ENCODE measurements at regions not wholly inside any gene's neighbourhood (a gene's known extent, or its start where the extent isn't known, plus 50 kb on each side); places are given as distances from the start of the nearest gene placed in this dataset.

DNA sequence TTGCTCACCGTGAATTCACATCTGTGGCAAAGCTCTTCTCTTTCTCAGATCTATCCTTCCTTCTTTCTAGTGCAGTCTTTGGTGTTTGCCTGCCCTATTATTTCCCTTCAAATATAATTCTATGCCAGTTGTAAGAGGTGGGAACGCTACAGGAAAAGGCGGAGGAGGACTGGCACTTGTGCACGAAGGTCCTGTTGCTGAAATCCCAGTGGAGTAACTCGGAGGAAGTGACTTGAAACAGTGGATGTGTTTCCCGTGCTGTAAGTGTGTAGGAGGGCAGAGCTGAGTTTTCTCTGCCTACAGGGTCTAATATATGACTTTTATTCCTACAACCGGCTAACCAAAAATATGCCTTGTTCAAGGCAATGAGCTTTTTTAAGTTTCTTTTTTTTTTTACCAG is 754.8 kb downstream of the QKI start:
- Histone ChIP-seq H3K27me3 (ENCODE audit: insufficient read depth, low read length) (no peaks in the 10 kb centered on the region), H4K91ac (ENCODE audit: insufficient read length, low read depth, low read length) (no peak overlapping the region), H2BK15ac (ENCODE audit: low read depth, low read length) (no peak overlapping the region), H3T11ph (ENCODE audit: low read length) (no peak overlapping the region), H2BK12ac (ENCODE audit: insufficient read length, low read depth, low read length) (no peak overlapping the region), H4K8ac (replicated peaks; ENCODE audit: insufficient read length, low read depth, low read length) (no peak overlapping the region), H3K4me1 (ENCODE audit: insufficient read depth, low read length) (peaks cover 2% of the 10 kb centered on the region; the same call in 1 of the 2 replicates), H3K23me2 (ENCODE audit: insufficient read length, low read depth, low read length, poor library complexity, severe bottlenecking) (no peaks in the 10 kb centered on the region), H2AFZ (ENCODE audit: low read length) (no peak overlapping the region), H2AK5ac (ENCODE audit: insufficient read length, low read length) (no peak overlapping the region), H3K23ac (ENCODE audit: insufficient read length, low read depth, low read length) (no peak overlapping the region), H3K4me2 (ENCODE audit: insufficient read depth, insufficient read length, low read length) (no peak overlapping the region), H3K79me2 (ENCODE audit: insufficient read depth, low read length) (no peaks in the 10 kb centered on the region), H3K79me1 (ENCODE audit: insufficient read depth, low read depth, low read length, poor library complexity, severe bottlenecking) (no peaks in the 10 kb centered on the region), H3K4ac (ENCODE audit: low read depth, low read length) (no peak overlapping the region), H3K18ac (ENCODE audit: insufficient read length, low read depth, low read length) (no peak overlapping the region), H4K5ac (ENCODE audit: insufficient read length, low read depth, low read length) (no peak overlapping the region), H3K27ac (ENCODE audit: insufficient read length, low read depth, low read length) (no peak overlapping the region), H3K56ac (ENCODE audit: insufficient read length, low read depth, low read length) (no peak overlapping the region), H2BK5ac (ENCODE audit: insufficient read length, low read length) (no peak overlapping the region), H4K20me1 (ENCODE audit: control insufficient read depth, insufficient read depth, insufficient read length) (no peaks in the 10 kb centered on the region), H2BK120ac (ENCODE audit: low read depth, low read length, poor library complexity, severe bottlenecking) (no peak overlapping the region), H2BK20ac (ENCODE audit: low read depth, low read length, poor library complexity, severe bottlenecking) (no peak overlapping the region), H3K14ac (ENCODE audit: insufficient read depth, low read length) (no peak overlapping the region), H3K9ac (ENCODE audit: extremely low read depth, insufficient read length, low read length) (no peak overlapping the region), H3K9me3 (ENCODE audit: control insufficient read depth, low read depth, low read length) (no peaks in the 10 kb centered on the region)
- H3K36me3 Mint-ChIP-seq (ENCODE audit: insufficient read depth in 1 of 3, low read depth in 3 of 3) = peaks cover 6 to 10% (median 7%) of the 10 kb centered on the region in 3 experiments; a peak in 6 of 7 replicates
- no peak overlapping the region for H3K27ac Mint-ChIP-seq
- TF ChIP-seq, protein P1, sequence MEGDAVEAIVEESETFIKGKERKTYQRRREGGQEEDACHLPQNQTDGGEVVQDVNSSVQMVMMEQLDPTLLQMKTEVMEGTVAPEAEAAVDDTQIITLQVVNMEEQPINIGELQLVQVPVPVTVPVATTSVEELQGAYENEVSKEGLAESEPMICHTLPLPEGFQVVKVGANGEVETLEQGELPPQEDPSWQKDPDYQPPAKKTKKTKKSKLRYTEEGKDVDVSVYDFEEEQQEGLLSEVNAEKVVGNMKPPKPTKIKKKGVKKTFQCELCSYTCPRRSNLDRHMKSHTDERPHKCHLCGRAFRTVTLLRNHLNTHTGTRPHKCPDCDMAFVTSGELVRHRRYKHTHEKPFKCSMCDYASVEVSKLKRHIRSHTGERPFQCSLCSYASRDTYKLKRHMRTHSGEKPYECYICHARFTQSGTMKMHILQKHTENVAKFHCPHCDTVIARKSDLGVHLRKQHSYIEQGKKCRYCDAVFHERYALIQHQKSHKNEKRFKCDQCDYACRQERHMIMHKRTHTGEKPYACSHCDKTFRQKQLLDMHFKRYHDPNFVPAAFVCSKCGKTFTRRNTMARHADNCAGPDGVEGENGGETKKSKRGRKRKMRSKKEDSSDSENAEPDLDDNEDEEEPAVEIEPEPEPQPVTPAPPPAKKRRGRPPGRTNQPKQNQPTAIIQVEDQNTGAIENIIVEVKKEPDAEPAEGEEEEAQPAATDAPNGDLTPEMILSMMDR (conservative IDR thresholded peaks at IDR 0.05) = no peak
- H3K9me3 Mint-ChIP-seq = peaks cover 8 to 14% of the 10 kb centered on the region in 2 experiments; a peak in 3 of 5 replicates
- no peak for DNase-seq
- H3K4me3 Mint-ChIP-seq = no peak overlapping the region
- H3K27me3 Mint-ChIP-seq (ENCODE audit: low read depth) = no peaks in the 10 kb centered on the region
- WGBS (ENCODE audit: extremely low coverage, insufficient read length, low lambda C conversion rate) = no CpG with 5 or more reads among the region's 7 CpGs
- peaks cover 21 to 24% of the 10 kb centered on the region in 2 experiments for H3K4me1 Mint-ChIP-seq

Data from H9 (cell line).